ENCODE measurements at regions not wholly inside any gene's neighbourhood (a gene's known extent, or its start where the extent isn't known, plus 50 kb on each side); places are given as distances from the start of the nearest gene placed in this dataset.

- TF ChIP-seq CTCF (IDR thresholded peaks at IDR 0.05; ENCODE audit: low read depth, low read length) (no peak), EZH2phosphoT487 (IDR thresholded peaks at IDR 0.05; ENCODE audit: low read depth) (no peak)
Measured at GRCh38 chr11:87528752-87529151, 491.0 kb downstream of the TMEM135 start.
